Spleen (tissue), 7 donors: ENCODE measurements at regions not wholly inside any gene's neighbourhood (a gene's known extent, or its start where the extent isn't known, plus 50 kb on each side); places are given as distances from the start of the nearest gene placed in this dataset.

Experiments
- CTCF ChIP-seq, 11 experiments: fragments of 200-600 bp in 7 of 11; fragments of 450-650 bp in 4 of 11; sonication (generic) in 4 of 11; IDR thresholded peaks in 8 of 11; conservative IDR thresholded peaks in 3 of 11; 1 replicate in 7 of 11; 2 replicates in 4 of 11; pipeline versions ENCODE4 v1.4.0 to v1.8.0; 2016 to 2021; ENCODE audit warnings: antibody characterized with exemption in 11 of 11, inconsistent platforms in 4 of 11, mild to moderate bottlenecking in 1 of 11
- POLR2A ChIP-seq, 3 donors: fragments of 450-650 bp; IDR thresholded peaks; one replicate each; pipeline ENCODE4 v1.5.1; 2017; ENCODE audit warnings: antibody characterized with exemption in 3 of 3, mild to moderate bottlenecking in 1 of 3
- POLR2AphosphoS5 ChIP-seq, 3 donors: sonication (generic); formaldehyde crosslinking; IDR thresholded peaks; one replicate each; pipeline ENCODE4 v1.5.1; 2017; ENCODE audit warnings: antibody characterized with exemption in 3 of 3
- donor health status: DM: no; HTN: no; CAD: no; lungs with moderate emphysema.
- donor health status: DM: no; HTN: no; CAD: no.
- donor health status: DM: no; HTN: no; CAD: no.

- TF ChIP-seq CTCF (IDR thresholded peaks at IDR 0.05 in 8 of 11, conservative IDR thresholded peaks at IDR 0.05 in 3 of 11): no peak
- TF ChIP-seq POLR2AphosphoS5 (IDR thresholded peaks at IDR 0.05): no peak
- no peak for TF ChIP-seq POLR2A (IDR thresholded peaks at IDR 0.05)
Observed at GRCh38 chr9:82784589-82784988, 278.4 kb downstream of the RASEF start.
